ENCODE measurements at regions not wholly inside any gene's neighbourhood (a gene's known extent, or its start where the extent isn't known, plus 50 kb on each side); places are given as distances from the start of the nearest gene placed in this dataset.

DNA sequence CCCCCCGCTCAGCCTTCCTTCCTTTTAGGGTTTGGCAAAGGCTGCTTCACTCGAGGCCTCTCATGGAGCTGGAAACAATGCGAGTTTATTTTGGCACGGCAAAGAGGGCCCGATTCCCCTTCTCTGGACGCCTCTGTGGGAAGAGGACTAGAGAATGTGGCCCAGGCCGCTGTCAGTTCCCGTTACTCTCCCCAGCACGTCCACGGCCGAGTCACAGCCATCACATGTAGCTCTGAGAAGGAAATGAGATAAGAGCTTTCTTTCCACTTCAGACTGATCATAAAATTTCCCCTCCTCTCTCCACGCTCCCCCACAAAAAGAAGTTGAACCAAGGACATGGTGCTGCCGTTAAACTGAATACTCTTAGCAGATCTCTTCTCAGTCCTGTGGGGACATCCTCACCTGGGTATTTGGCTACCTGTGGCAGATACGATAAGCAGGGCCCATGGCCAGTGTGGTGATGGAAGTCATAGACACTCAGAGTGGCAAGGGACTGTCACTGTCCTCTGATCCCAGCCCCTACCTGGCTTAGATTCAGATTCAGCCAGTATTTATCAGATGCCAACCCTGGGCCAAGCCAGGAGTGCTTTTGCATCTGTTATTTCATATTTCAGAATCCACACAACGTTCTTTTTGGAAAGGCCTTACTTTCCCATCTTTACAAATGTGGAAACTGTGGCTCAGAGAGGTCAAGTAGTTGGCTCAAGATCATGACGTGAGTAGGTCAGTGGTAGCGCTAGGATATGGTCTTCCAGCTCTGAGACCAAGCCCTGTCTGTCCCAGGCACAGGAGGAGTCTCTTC, 101.2 kb downstream of the MCFD2 start:
- TF ChIP-seq, protein P1, sequence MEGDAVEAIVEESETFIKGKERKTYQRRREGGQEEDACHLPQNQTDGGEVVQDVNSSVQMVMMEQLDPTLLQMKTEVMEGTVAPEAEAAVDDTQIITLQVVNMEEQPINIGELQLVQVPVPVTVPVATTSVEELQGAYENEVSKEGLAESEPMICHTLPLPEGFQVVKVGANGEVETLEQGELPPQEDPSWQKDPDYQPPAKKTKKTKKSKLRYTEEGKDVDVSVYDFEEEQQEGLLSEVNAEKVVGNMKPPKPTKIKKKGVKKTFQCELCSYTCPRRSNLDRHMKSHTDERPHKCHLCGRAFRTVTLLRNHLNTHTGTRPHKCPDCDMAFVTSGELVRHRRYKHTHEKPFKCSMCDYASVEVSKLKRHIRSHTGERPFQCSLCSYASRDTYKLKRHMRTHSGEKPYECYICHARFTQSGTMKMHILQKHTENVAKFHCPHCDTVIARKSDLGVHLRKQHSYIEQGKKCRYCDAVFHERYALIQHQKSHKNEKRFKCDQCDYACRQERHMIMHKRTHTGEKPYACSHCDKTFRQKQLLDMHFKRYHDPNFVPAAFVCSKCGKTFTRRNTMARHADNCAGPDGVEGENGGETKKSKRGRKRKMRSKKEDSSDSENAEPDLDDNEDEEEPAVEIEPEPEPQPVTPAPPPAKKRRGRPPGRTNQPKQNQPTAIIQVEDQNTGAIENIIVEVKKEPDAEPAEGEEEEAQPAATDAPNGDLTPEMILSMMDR (IDR thresholded peaks at IDR 0.05), result no peak
- TF ChIP-seq EZH2 (IDR thresholded peaks at IDR 0.05; ENCODE audit: borderline replicate concordance, insufficient read depth, low read depth, low read length, poor library complexity, severe bottlenecking), result no peak
